AG08396 (cell line): ENCODE measurements at regions not wholly inside any gene's neighbourhood (a gene's known extent, or its start where the extent isn't known, plus 50 kb on each side); places are given as distances from the start of the nearest gene placed in this dataset.
"Not testable (repeated sequence)": the region's sequence is repeated elsewhere in the genome, so short reads cannot be mapped to it uniquely, and the experiment has no call there.

ENCODE experiments used
- DNase-seq: peaks from one replicate; pipeline ENCODE4 v3.0.0; 2012; ENCODE audit warnings: low spot score, mixed read lengths

- no peak for DNase-seq
These were observed 583.2 kb downstream of the EBF1 start for GRCh38 chr5:158516521-158516920.

GRCh38 chr5:158514986-158515359 is 584.7 kb downstream of the EBF1 start:
- DNase-seq = no peak

- peak; percentile 5 for DNase-seq
These were observed 585.3 kb downstream of the EBF1 start for GRCh38 chr5:158514319-158514985.

GRCh38 chr5:158513490-158514318 is 586.0 kb downstream of the EBF1 start:
- no peak for DNase-seq

- no peak for DNase-seq
These were observed 588.3 kb downstream of the EBF1 start for GRCh38 chr5:158511454-158511853.

- no peak for DNase-seq
These were observed 589.2 kb downstream of the EBF1 start for GRCh38 chr5:158510479-158510878.

GRCh38 chr5:158506648-158507047 is 593.1 kb downstream of the EBF1 start:
- DNase-seq = no peak

GRCh38 chr5:158502686-158503085 is 597.0 kb downstream of the EBF1 start:
- no peak for DNase-seq

- no peak for DNase-seq
These were observed 599.8 kb downstream of the EBF1 start for GRCh38 chr5:158499892-158500418.

GRCh38 chr5:158499075-158499891 is 600.4 kb downstream of the EBF1 start:
- no peak for DNase-seq

DNA sequence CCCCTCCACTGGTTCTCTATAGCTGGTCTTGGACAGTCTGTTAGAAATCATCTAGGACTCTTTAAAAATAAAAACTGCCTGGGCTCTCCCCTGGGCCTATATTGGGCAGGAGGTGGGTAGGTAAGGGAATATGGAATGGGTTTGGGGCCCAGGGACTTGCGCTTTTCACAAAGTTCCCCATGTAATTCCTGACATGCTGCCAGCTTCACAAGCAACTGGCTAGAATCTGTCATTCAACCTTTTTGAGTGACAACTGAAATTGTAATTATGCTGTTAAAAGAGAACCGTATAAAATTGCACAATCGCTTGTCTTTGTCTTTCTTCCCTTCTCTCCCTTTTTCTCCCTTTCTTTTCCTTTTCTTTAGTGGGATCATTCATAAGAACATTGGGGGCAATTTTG is 603.1 kb downstream of the EBF1 start:
- DNase-seq = no peak

- DNase-seq = no peak
These were observed 605.2 kb downstream of the EBF1 start for GRCh38 chr5:158494541-158494940.

DNA sequence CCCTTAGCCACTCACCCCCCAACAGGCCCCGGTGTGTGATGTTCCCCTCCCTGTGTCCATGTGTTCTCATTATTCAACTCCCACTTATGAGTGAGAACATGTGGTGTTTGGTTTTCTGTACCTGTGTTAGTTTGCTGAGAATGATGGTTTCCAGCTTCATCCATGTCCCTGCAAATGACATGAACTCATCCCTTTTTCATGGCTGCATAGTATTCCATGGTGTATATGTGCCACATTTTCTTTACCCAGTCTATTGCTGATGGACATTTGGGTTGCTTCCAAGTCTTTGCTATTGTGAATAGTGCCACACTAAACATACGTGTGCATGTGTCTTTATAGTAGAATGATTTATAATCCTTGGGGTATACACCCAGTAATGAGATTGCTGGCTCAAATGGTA is 605.7 kb downstream of the EBF1 start:
- not testable (repeated sequence) for DNase-seq

DNA sequence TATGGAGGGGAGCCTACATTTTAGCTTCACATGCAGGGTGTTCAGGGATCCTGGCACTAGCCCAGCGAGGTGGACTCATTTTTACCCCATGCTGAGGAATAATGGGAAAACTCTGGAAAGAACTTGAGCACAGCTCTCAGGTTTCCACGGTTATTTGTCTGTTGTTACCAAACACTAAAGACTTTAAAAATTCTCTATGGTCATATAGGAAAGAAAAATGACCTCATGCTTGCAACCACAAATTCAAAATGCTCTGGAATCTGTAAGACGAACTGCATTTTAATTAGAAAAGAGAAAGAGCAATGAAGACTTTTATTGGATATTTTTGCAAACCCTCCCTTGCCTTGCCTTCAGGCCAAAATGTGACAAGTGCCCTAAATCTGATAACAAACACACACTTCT is 606.9 kb downstream of the EBF1 start:
- DNase-seq = no peak

- no peak for DNase-seq
These were observed 607.6 kb downstream of the EBF1 start for GRCh38 chr5:158492136-158492535.

- no peak for DNase-seq
These were observed 612.1 kb downstream of the EBF1 start for GRCh38 chr5:158487664-158488063.

GRCh38 chr5:158487156-158487555 is 612.6 kb downstream of the EBF1 start:
- no peak for DNase-seq

DNA sequence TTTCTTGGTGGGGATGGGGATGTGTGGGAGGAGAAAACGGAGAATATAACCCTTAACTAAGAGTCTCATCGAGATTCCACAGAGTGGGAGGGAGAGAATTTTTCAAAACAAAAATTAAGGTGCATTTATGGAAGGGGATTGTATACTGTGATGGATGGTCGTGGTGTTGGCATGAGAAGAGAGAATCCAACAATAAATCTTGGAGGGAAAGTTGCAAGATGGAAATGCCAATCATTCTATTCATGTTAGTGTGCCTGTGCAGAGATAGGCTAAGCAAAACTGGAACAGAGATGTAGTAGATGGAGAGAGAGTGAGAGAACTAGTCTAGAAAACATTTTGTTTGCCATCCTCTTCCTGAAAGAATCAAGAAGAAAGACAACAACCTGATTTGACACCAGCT is 613.1 kb downstream of the EBF1 start:
- DNase-seq = no peak

DNA sequence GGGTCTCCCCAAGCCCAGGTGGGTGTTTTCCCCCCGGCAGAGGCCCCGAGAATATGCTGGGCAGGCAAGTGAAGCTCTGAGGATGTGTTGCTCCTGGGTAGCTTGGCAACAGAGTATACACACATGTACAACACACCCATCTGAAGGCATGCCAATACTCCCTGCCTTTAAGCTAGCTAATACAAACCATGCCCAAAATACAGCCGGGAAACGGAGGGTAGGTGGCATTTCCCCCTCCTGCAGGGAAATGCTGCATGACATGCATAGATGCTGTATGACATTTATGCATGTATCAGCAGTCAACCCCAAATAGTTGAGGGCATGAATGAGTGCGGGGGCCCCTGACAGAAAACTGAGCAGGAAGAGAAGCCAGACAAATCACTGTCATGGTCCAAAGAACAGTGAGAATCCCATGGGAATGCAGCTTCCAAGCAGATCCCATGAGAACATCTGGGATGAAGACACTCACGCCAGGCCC is 614.1 kb downstream of the EBF1 start:
- DNase-seq = no peak

DNA sequence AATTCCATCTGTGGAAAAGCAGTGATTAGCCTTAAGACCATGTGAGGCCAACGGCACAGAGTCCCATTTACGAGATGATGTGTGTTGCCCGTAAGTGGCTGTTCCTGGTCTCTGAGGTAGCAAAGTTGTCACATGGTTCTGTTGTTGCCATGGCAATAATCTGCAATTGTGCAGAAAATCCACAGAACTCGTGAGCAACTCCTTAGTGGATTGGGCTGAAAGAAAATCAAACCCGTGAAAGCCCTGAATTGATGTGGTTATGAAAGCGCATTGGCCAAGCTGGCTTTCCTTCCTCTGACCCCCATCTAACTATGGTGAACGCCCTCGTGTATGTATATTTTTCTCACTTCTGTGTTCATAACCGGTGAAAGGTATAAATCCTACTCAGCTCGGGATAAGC is 614.7 kb downstream of the EBF1 start:
- DNase-seq = no peak

DNA sequence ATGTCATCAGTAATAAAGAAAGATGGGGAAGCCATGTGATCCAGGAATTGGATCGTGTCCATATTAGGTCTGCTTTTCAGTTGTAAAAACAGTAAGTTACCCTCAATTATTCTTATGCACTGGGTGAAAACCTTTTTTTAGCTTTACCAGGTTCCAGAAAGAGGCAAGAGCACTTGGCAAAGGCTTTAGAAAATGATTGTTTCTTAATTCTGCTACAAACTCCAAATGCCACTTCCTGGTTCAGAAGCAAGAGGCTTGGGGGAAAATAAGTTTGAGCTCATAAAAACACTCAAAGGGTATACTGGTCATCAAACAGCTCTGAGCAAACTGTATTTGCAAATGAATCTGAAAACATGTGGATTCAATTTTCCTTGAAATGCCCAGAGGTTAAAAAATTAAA is 615.6 kb downstream of the EBF1 start:
- no peak for DNase-seq

DNA sequence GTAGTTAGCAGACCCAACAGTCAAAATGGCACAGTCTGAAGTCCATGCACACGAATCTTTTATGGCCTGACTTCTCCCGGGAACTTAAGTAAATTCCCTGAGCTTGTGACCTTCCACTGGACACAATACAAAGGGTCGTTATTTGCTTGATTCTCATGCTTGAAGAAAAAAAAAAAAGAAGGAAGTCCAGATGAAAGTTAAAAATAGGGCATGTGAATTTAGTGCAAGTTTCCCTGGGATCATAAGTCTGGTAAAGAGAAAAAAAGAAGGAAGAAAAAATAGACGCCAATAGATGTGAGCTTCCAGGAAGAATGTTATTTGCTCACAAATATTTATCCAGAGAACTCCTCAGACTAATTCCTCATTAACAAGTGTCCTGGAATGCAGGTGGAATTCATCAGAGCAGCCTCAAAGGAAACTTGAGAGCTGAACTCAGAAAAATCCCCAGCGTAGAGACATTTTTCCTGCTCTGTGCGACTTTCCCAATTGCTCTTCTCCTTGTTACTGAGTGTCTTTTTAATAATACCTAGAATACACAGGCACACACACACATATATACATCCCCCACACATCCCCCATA is 616.3 kb downstream of the EBF1 start:
- DNase-seq = no peak
